AG20443 (cell line): ENCODE measurements at regions not wholly inside any gene's neighbourhood (a gene's known extent, or its start where the extent isn't known, plus 50 kb on each side); places are given as distances from the start of the nearest gene placed in this dataset.
"Not testable (repeated sequence)": the region's sequence is repeated elsewhere in the genome, so short reads cannot be mapped to it uniquely, and the experiment has no call there.

Experiments used
- DNase-seq: peaks from one replicate; pipeline ENCODE4 v3.0.0; 2012; ENCODE audit warnings: low spot score, mixed read lengths

GRCh38 chr5:53733853-53734252, 173.4 kb downstream of the NDUFS4 start:
- DNase-seq: no peak

- no peak for DNase-seq
Measured at GRCh38 chr5:53738105-53738504, 177.7 kb downstream of the NDUFS4 start.

DNA sequence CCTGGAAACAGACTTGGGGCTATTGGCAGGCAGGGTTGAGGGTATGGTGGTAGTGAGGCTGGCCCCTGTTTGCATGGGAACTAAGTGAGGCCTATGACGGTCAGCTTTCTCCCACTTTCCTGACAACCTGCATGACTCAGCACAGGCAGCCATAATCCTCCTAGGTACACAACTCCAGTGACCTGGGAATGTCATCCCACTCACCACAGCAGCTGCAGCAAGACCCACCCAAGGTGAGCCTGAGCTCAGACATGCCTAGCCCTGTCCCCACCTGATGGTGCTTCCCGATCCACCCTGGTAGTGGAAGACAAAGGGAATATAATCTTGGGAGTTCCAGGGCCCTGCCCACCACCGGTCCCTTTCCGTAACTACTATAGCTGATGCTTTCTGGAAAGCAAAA, 178.7 kb downstream of the NDUFS4 start:
- DNase-seq: no peak

- peak; percentile 7 for DNase-seq
Measured at GRCh38 chr5:53749621-53750020, 189.2 kb downstream of the NDUFS4 start.

DNA sequence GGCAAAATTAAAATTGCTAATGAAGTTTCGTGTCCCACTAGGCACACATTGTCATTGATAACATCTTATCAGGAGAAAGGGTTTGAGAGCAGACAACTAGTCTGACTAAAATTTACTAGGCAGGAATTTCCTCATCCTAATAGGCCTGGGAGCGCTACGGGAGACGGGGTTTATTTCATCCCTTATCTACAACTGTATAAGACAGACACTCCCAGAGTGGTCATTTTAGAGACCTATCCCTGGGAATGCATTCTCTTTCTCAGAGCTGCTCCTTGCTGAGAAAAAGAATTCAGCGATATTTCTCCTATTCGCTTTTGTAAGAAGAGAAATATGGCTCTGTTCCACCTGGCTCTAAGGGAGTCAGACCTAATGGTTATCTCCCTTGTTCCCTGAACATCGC, 191.8 kb downstream of the NDUFS4 start:
- DNase-seq: not testable (repeated sequence)

GRCh38 chr5:53766673-53767072, 206.2 kb downstream of the NDUFS4 start:
- no peak for DNase-seq

DNA sequence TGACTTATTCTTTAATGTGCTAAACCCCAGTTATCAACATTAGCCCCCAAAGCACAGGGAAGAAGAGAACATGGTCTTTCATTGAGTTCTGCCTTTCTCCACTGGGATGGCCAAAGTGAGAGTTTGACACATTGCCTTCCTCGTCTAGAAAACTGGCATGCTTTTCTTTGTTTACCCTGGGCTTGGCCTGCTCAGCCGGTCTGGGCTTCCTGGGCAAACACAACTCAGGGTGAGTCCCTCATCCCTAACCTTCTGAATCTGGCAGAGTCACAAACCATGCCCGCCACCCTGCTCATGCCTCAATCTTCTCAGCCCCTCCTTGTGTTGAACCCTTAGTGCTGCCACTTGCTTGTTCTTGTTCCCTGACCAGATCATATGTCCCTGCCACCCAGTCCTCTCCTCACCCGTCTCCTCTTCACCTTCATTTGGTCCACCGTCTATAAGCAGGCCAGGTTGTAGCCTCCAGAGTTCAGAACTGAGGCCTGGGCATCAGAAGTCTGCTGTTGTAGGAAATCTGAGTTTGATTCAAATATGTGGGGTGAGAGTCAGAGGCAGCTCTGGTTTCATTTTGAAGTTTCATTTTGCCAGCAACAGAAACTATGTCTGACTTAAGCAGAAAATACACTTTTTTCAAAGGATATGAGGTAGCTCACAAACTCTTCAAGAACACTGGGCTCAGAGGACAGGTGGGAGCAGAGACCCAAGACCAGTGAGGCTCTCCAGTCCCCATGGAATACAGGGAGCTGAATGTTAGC, 217.6 kb downstream of the NDUFS4 start:
- DNase-seq: no peak

- DNase-seq: peak; percentile 76
Measured at GRCh38 chr5:53779541-53779981, 219.1 kb downstream of the NDUFS4 start.

GRCh38 chr5:53782620-53783019, 222.2 kb downstream of the NDUFS4 start:
- DNase-seq: no peak

DNA sequence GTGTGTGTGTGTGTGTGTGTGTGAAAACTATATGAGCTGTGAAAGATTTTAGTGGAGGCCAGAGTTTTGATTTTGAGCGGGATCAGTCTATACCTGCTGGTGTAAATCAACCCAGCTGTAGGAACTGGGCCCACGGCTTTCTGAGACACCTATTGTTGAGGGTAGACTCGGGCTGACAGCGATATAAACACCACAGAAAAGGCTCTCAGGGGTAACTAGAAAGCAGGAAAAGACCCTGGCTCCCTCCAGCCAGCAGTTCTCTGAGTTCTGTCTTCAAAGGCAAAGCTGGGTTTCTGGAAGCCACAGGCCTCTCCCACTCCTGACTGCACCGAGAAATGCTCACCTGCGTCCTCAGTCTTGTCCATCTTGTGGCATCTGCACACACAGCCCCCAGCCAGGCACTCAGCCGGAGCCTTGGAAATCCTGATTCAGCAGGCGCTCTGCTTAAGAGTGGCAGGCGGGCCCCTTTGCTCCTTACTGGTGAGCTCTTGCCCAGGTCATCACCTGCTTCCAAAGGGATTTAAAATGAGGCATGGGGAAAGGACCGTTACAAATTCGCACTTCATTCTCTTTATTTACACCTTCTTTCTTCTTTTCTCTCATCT, 223.3 kb downstream of the NDUFS4 start:
- no peak for DNase-seq

GRCh38 chr5:53784596-53784995, 224.2 kb downstream of the NDUFS4 start:
- DNase-seq: no peak

- DNase-seq: no peak
Measured at GRCh38 chr5:53785924-53786323, 225.5 kb downstream of the NDUFS4 start.

GRCh38 chr5:53790026-53790425, 229.6 kb downstream of the NDUFS4 start:
- DNase-seq: no peak

GRCh38 chr5:53792338-53792737, 231.9 kb downstream of the NDUFS4 start:
- no peak for DNase-seq

- DNase-seq: not testable (repeated sequence)
Measured at GRCh38 chr5:53799644-53800043, 239.2 kb downstream of the NDUFS4 start.

DNA sequence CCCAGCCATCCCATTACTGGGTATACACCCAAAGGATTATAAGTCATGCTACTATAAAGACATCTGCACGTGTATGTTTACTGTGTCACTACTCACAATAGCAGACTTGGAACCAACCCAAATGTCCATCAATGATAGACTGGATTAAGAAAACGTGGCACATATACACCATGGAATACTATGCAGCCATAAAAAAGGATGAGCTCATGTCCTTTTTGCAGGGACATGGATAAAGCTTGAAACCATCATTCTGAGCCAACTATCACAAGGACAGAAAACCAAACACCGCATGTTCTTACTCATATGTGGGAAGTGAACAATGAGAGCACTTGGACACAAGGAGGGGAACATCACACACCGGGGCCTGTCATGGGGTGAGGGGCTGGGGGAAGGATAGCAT, 248.0 kb downstream of the NDUFS4 start:
- DNase-seq: not testable (repeated sequence)

DNA sequence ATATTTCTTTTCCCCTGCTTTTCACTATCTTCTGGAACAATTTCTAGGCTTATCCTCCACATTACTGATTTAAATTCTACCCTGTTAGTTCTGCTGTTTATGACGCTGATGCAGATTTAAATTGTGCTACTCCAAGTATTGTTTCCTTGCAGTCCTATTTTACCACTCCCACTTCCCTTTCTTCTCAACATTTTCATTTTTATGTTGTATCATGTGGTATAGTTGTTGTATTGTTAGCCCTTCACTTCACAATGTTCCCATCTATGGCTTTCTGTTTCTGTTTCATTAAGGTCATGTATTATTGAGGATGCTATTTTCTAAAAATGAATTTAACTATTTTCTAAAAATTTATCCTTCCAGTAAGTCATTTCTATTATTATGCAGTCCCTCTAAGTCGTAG, 254.4 kb downstream of the NDUFS4 start:
- no peak for DNase-seq

- DNase-seq: no peak
Measured at GRCh38 chr5:53815471-53815870, 255.0 kb downstream of the NDUFS4 start.

DNA sequence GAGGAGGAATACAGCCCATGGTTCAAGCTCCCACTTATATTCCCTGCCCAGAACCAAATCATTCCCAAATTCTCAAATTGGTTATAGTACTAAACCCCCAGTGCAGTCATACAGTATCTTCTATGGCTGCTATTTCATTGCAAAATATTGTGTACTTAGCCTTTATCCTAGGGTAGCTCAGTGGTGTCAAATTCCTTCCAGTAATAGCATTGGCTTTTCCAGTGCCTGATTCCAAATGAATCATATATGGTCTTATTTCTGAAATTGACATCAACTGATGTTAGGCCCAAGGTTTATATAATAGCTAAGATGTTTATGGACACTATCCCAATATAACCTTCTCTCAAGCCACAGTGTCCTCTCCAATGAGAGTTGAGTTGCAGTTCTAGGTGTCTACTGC, 256.7 kb downstream of the NDUFS4 start:
- no peak for DNase-seq

- DNase-seq: no peak
Measured at GRCh38 chr5:53819482-53819881, 259.0 kb downstream of the NDUFS4 start.

GRCh38 chr5:53820119-53820801, 259.8 kb downstream of the NDUFS4 start:
- DNase-seq: no peak

- DNase-seq: no peak
Measured at GRCh38 chr5:53820802-53821171, 260.3 kb downstream of the NDUFS4 start.

DNA sequence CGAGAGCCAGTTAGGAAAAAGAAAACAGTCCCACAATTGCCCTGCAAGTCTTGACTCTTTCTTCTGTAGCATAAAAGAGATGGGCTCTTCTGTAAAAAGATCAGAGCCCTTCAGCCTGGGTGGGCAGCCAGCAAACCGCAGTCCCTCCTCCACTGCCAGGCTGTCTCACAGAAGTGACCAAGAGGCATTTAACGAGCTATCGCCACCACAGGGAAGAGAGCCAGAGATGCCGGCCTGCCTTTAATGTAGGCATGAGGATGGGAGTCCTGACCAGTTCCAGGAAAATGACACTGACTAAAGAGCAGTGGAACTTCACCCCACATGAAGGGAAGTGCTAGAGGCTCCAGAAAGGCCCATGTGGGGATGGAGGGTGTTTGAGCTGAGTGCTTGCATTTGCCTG, 264.6 kb downstream of the NDUFS4 start:
- no peak for DNase-seq
